ENCODE measurements at regions not wholly inside any gene's neighbourhood (a gene's known extent, or its start where the extent isn't known, plus 50 kb on each side); places are given as distances from the start of the nearest gene placed in this dataset.

DNA sequence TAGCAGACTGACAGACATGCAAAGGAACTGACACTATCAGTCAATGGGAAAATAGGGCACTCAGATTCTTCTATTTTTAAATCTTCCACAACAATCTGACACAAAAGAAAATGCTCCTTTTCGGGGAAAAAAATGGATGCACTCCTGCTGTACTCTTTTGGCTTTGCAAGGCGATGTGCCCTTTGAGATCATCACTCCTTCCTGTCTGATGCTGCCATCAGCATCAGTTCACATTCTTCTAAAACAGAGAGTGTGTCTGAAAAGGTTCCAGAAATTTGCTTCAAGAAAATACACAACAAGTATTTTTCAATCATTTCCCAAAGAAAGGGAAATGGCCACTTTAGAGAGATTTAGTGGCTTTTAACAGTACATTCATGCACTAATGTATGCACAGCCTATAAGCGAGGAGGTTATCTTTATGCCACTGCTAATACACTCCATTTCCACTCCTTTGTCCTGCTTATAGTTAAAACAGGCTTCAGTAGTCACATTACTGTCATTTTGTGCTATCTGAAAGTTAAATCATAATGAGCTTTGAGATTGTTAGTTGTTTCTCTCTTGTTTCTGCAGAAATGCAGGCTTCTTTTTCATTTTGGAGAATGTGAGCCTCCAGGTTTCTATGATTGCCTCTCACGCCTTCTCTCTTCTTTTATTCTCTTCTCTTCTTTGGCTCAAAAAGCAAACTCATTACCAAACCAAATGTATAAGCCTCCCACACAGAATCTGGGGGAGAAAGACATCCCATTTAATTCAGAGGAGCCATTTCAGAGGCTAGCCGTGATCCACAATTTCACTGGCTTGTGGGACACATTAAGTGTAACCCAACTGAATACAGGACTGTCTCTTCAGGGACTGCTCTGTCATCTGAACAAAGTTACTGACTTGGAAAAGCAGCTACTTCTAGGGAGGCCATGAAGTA lies 110.9 kb upstream of the CCDC196 start:
- TF ChIP-seq CTCF (IDR thresholded peaks at IDR 0.05): no peak
- TF ChIP-seq POLR2A (IDR thresholded peaks at IDR 0.05): no peak
